HG03196 (cell line): ENCODE measurements at regions not wholly inside any gene's neighbourhood (a gene's known extent, or its start where the extent isn't known, plus 50 kb on each side); places are given as distances from the start of the nearest gene placed in this dataset.
"Not testable (repeated sequence)": the region's sequence is repeated elsewhere in the genome, so short reads cannot be mapped to it uniquely, and the experiment has no call there.

Experiments used
- ATAC-seq: cut with Tn5 transposase; IDR thresholded peaks from one replicate; pipeline ENCODE4 v1.9.1; 2021; ENCODE audit not compliant: unreplicated experiment

DNA sequence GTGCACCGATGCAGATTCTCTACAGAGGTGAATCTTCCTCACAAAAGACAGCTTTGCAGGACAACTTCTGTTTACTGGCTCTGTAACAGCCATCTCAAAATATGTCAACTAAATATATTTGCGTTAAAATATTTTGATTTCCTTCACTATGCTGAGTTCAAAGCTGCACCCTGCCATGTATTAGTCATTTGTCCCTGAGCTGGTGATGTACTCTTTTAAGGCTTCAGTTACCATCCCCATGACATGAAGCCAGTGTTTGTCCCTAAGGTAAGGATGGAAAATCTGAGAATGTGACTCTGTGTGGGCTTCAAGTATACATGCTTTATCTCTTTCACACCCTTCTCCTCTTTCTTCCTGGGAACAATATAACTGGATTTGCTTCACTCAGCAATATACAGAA is 70.2 kb upstream of the BTG3 start:
- no peak for ATAC-seq

DNA sequence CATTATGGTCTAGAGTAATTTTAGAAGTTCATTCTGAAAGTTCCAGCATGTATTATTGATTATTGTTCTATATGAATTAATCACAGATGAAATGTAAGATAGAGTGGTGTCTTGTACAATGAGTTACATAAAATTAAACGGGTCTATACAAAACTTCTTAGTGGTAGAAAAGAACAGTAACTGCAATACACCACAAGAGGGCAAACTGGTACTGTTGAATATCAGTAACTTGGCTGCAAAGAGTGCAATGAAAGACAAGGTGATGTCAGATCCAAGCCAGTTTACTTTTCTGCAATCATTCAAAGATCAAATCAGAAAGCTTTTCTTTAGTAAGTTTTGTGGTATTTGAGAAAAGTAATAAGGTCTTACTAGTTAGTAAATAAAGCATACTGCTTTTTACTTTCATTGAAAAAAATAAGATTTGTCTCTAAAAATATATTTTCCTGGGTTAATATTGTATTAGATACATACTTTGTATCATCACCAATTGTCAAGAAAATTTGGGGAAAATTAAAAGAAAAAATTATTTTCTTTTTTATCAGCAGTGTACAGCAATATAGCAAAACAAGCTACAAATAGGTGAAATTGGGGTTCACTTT is 66.4 kb upstream of the BTG3 start:
- ATAC-seq = no peak

DNA sequence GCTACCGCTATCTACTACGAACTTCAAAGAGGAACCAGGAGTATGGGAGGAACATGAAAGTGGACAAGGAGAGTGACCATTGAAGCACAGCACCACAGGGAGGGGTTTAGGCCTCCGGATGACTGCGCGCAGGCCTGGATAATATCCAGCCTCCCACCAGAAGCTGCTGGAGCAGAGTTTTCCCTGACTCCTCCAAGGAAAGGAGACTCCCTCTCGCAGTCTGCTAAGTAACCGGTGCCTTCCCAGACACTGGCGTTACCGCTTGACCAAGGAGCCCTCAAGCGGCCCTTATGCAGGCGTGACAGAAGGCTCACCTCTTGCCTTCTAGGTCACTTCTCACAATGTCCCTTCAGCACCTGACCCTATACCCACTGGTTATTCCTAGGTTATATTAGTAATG is 64.2 kb upstream of the BTG3 start:
- ATAC-seq = not testable (repeated sequence)

- no peak for ATAC-seq
These were observed 61.4 kb upstream of the BTG3 start for GRCh38 chr21:17674106-17674505.

- ATAC-seq = no peak
These were observed 60.7 kb upstream of the BTG3 start for GRCh38 chr21:17673261-17674020.

- ATAC-seq = no peak
These were observed 59.0 kb upstream of the BTG3 start for GRCh38 chr21:17671733-17672132.

- no peak for ATAC-seq
These were observed 55.9 kb upstream of the BTG3 start for GRCh38 chr21:17668479-17669140.

GRCh38 chr21:17667256-17667655 is 54.6 kb upstream of the BTG3 start:
- no peak for ATAC-seq
